NCI-H2171 (cell line): ENCODE measurements at regions not wholly inside any gene's neighbourhood (a gene's known extent, or its start where the extent isn't known, plus 50 kb on each side); places are given as distances from the start of the nearest gene placed in this dataset.
"Not testable (repeated sequence)": the region's sequence is repeated elsewhere in the genome, so short reads cannot be mapped to it uniquely, and the experiment has no call there.

ENCODE experiments used
- DNase-seq: peaks from one replicate; lab custom pipeline; 2025; lab: John Stamatoyannopoulos, UW

DNA sequence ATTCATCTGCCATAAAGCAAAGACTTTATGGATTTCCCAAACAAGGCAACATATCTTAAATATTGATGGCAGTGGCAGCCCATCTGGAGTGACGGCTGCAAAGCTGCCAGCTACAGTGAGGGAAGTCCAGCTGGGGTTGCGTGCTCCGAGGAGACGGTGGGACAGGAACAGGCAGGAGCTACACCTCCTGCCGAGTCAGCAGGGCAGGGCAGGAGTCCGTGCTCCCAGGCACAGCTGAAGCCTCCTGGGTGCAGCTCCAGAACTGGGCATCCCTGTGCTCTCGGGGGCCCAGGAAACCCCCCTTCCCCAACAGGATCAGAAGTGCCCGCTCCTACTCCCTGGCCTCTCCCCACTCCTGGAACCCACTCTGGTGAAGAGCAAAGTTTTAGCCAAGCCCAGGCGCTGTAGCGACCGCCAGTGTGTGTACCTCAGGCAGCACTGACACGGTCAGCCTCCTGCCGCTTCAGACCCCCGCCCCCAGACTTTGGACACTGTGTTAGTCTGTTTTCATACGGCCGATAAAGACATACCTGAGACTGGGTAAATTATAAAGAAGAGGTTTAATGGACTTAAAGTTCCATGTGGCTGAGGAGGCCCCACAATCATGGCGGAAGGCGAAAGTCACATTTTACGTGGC is 556.4 kb upstream of the CCDC54 start:
- DNase-seq, result no peak

DNA sequence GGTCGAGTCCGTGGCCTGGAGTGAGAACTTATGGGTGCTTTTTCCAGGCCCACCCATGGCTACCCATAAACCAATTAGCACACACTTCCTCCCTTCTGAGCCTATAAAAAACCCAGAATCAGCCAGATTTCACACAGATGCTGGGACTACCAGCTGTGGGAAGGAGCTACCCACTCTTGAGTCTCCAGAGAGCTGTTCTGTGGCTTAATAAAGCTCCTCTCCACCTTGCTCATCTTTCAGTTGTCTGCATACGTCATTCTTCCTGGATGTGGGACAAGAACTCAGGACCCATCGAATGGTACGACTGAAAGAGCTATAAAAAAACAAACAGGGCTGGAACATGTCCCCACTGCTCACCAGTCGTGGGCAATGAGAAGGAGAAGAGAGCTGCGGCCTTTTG is 555.4 kb upstream of the CCDC54 start:
- DNase-seq, result no peak

DNA sequence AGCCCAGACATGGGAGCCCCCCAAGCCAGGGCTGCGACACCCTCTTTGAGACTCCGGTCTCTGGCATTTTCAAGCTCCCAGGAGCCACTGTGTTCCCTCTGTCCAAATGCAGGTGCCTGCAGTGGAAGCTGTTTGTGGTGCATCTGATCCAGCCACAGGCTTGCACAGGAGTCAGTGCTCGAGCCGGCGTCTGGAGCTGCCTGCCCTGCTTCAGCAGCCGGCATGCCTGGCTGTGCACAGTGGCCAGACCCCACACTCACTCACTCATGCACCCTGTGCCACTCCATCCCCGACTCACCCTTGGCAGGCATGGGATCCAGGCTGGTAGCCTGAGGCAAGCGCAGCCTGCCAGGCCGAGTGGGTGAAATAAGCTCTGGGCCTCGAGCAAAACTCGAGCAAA is 555.0 kb upstream of the CCDC54 start:
- no peak for DNase-seq

DNA sequence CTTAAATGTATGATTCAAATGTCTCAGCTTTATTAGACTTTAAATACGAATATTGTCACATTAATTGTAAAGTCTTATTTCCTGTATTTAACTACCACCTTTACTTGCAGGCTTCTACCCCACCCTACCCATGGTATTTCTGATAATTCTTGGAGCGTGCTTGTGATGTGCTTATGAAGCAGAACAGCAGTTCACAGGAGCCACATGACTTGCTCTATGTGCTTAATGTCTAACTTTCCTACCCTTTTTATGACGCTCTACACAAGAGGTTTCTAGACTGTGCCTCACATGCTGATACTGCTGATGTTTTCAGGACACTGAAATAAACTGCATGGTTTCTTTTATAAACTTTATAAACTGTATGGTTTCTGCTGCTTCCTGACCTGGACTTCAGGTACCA is 553.5 kb upstream of the CCDC54 start:
- DNase-seq, result no peak

DNA sequence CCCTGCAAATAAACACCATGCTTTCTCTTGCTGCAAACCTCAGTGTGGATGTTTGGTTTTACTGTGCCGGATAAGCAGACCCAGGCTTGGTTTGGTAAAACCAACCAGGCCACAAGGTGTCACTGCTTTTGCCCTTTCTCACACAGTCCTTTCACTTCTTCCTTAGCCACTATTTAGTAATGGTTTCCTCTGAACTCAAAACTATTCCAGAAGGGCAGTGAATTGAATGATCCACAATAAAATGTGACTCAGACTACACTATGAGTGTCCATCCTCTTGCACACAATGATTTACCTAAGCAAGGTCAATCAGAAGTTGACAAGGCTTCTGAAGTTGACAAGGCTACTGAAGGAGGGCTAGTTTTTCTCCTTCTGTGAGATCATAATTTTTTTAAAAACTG is 552.4 kb upstream of the CCDC54 start:
- DNase-seq, result no peak

DNA sequence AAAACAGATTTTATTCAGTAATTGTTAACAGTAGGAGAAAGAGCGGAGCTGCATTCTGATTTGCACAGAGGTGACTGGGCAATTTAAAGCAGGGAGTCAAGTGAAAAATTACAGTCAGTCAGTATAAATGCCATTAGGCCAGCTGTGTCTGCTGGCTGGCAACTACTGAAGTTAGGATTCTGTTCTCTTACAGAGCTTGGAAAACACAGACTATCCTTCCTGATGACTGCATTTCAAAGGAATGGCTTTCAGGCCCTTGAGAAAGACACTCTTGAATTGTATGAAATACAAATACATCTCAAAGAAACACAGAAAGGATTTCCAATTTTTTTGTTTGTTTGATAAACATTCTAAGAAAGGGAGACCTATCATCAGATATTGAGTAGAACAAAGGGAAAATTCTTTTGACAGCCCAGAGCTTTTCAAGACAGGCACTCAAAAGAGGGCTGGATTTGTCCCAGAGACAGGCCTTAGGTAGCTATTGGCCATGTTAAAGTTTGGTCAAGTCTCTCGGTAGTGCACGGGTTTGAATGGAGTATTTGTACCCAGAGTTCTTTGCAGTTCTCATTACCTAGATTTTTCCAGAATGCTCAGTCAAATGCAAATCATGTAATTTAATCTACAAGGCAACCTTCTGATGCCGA is 551.2 kb upstream of the CCDC54 start:
- no peak for DNase-seq

DNA sequence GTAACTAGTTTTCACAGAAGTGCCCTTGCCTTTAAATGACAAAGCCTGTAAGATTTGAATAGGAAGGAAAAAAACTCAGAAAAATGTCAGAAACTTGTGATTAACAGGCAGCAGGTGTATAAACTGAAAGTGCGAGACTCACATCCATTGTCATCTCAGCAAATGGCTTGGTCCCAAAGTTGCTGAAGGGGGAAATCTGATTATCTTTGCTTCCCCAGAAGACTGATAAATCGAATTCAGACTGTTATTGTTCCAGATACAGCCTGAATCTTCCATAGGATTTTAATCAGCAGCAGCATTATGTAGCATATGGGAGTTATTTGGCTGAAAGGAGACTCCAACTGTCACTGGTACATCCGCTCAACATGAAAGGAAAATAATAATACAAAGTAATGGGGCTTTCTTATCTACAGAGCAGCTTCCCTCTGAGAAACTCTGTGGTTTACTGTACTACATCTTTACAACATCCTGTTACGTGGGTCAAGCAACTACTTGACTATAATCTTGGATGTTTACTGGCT is 550.4 kb upstream of the CCDC54 start:
- DNase-seq, result no peak

DNA sequence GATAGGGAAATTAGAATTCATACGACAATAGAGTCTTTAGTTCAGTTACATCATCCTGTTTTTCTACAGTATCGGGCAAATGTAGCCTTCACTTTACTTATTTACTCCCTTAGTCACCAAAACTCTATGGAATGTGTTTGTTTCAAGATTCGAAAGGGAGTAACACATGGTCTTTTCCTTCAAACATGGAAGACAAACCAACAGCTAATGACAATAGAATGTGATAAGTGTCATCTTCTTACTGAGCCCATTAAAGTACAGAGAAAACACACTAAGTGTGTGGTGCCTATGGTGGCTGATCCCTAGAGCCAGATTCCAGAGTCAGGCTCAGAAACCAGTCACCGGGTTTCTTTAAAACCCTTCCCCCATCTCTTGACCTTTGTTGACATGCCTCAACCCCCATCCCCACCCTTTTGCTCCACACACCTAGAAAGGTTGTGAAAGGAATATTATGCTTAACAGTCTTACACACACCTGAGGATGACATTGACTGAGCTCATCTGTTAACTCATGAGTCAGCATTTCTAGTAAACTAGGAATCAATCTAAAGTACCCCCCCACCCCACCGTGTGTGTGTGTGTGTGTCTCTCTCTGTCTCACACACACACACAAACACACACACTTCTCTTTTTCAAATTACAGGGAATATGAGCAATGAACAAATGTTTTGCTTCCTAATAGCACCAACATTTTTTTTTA is 549.6 kb upstream of the CCDC54 start:
- DNase-seq, result no peak

DNA sequence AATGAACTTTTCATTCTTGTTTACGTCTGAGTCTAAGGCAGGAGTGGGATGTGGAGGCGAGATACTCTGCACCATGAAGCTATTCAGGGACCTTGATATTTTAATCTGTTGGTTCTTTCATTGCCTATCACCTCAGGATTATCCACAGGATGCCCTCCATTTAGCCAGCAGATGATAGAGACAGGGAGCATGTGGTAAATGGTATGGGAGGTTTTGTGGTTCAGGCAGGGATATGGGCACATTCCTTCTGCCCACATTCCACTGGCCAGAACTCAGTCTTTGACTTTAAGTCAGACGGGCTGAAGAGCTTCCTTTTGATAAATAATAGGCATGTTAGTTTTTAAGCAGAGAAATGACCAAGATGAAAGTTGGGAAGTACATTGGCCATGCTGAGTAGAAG is 548.0 kb upstream of the CCDC54 start:
- DNase-seq, result no peak

DNA sequence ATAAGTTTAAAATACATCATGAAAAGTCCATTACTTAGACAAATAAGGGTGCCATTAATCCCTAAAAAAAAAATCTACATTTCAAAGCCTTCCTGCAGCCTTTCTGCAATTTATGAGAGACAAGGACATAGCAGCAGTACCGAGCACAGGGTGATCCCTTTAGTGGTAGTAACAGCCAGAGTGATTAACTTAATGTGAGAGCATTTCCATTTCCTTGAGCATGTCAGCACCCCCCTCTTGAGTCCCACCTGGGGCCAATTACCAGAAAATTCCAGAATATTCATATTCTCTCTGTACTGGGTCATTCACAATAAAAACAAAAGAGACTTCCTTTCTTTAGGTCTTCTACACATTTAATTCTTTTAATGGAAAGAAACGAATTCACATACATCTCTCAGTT is 546.9 kb upstream of the CCDC54 start:
- DNase-seq, result no peak

DNA sequence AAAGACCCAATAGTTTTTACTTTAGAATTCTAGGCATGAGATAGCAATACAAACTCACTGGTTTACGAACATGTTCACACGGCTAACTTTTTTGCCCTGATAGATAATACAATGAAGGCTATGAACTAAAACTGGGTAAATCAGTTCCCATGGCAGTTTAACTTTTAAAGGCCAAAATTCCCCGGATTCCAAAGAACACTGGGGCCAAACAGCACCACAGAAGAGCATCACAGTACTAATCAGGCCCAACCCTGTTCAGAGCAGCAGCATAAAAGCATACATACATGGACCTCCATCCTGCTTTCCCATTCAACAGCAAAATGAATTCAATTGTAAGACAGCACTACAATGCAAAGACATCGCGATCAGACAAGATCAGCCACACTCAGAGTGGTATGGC is 540.3 kb upstream of the CCDC54 start:
- no peak for DNase-seq

DNA sequence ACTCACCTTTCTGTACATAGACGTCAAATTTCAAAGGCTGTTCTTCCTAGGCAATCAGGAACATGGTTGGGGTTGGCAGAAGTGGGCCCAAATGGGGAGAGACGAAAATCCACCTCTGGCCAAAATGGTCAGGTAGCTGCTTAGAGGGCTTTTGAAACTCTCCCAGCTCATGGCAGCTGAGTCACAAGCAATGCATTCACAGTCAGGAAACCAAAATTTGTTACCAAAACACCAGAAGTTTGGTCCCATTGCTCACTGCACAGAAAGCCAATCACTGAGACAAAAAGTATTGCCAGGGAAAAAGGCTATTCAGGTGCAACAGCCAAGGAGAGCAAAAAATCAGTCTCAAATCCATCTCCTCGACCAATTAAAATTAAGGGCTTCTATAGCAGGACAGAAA is 539.6 kb upstream of the CCDC54 start:
- DNase-seq, result no peak

DNA sequence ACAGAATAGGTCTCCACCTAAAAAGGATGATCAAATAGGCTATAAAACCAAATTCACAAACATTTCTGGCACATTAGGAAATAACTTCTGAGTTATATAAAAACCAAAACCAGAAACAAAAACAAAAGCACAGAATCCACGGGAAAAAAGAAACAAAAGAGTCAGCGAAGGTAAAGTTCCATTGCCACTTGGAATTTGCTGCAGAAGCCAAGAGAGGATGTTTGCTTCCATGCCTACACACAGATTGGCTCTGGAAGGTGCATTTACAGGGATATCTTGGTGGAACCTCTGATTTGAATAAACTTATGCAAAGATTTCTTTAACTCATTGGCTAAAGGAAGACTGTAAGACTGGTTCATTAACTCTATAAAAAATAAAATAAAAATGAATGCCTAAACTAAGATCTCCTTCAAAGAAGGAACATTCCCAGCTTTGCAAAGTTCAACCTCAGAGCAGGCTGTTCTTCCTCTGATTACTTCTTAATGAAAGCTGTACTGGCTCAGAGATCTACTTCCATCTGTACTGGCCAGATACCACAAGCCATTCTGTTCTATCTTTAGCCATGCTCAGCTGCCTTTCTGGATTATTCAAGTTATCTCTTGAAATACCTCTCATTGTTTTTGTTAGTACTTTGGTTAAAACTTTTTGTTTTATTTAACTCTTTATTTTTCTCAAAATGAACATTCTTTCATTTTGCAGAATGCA is 537.5 kb upstream of the CCDC54 start:
- DNase-seq, result no peak

DNA sequence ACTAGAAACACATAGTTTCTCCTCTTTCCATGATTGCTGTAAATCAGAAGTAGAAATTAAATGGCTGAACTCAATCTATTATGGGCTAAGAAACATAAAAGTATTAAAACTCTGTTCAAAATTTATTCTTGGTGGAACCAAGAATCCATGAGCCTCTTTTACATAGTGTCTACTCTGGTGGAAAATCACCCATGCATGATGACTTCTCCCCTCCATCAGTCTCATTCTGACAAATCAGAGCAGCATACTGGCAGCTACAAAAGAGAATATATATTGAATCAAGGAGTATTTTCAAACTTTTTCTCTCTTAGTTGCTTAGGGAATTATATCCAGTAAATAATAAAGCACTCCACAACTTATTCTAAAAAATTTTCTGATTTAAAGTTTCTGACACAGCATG is 536.9 kb upstream of the CCDC54 start:
- no peak for DNase-seq

DNA sequence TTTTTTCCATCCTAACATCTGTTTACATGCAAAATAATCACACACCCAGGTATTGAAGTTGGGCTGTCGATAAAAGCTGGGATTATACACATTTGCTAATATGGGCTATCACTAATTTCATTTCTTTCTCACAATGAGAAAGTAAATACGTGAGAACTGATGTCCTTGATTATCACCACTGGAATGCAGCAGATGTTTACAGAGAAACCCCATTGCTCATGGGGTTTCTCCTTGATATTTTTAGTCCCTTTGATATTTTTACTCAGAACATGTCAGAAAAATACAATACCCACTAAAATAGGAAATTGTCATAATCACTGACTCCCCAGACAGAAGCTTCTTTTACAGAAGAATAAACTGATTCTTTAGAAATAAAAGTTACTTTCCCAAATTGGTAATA is 535.1 kb upstream of the CCDC54 start:
- DNase-seq, result no peak

DNA sequence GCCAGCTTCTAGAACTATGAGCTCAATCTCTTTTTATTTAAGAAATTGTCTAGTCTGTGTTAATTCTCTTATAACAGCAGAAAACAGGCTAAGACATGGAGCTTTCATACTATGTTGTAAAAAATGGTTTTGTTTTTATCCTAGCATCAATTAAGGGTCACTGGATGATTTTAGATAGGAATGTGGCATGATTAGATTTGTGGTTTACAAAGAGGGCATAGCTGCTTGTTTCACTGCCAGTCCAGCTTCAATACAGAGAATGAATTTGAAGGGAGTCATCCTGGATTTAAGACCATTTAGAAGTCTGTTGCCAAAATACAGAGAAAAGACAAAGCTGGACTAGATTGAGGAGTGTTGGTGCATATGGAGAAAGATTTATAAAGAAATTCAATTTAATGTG is 532.6 kb upstream of the CCDC54 start:
- no peak for DNase-seq

DNA sequence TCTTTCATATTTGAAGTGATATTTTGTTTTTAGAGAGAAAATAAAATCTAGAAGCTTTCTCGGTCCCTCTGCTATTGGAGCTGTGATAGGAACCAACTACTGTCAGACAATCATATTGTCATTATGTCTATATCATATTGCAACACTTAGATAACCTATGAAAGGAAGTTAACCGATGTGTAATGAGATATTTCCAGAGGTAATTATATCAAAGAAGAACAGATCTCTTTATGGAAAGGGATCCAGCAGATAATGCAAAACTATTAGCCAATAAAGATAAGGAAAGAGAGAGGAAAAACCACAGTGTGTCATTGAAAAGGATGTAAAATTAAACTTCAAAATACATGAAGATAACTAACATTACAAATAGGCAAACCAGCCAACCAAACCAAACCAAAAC is 529.1 kb upstream of the CCDC54 start:
- no peak for DNase-seq

DNA sequence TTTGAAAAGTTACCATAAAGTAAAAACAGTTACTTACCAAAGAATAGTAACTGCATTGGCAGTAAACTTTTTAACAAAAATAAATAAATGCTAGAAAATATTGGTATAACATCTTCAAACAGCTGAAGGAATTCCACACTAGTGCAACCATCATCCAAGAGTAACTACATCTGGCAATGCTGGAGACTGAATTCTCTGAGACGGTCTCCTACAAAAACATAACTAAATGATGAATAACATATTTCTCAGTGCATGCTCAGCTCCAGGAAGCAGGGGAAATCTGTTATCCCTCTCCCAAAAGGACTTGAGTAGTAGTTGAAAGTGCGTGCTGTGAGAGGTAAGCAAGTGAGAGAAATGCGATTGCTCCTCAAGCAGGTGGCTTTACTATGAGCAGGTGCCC is 526.8 kb upstream of the CCDC54 start:
- no peak for DNase-seq

DNA sequence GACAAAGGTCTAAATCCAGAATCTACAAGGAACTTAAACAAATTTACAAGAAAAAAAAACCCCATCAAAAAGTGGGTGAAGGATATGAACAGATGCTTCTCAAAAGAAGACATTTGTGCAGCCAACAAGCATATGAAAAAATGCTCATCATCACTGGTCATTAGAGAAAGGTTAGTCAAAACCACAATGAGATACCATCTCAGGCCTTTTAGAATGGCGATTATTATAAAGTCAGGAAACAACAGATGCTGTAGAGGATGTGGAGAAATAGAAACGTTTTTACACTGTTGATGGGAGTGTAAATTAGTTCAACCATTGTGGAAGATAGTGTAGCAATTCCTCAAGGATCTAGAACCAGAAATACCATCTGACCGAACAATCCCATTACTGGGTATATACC is 518.9 kb upstream of the CCDC54 start:
- not testable (repeated sequence) for DNase-seq

DNA sequence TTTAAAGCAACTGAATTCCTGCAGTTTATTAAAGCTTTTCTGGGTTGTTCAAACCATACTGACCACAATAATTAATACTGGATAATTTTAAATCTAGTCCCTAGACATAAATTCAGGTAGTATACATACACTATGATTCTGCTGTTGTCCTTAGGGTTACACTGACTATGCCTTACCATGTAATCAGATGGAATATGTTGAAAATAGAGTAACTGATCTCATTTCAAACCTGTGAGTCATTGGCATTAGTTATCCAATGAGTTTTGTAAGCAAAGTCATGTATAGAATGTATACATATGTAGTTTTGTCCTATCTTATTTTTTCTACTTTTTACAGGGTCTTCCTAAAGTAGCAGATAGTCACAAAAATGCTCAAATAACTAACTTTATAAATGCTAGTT is 517.1 kb upstream of the CCDC54 start:
- DNase-seq, result no peak

DNA sequence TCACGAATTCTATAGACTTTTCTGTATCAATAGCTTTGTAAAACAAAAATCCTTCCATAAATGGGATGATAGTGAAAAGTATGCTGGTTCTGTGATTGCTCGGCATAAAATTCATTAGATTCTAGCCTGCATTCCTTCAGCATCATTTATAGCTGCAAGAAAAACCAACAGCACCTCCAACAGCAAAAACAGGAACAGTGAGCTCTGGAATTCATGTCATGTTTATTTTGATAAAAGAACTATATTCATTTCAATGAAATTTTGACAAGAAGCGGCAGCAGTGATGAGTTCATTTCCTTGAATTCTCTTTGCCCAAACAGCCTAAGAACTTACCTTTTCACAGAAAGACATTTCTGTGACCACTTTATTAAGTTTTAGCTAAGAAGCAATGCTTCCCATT is 515.2 kb upstream of the CCDC54 start:
- DNase-seq, result no peak

DNA sequence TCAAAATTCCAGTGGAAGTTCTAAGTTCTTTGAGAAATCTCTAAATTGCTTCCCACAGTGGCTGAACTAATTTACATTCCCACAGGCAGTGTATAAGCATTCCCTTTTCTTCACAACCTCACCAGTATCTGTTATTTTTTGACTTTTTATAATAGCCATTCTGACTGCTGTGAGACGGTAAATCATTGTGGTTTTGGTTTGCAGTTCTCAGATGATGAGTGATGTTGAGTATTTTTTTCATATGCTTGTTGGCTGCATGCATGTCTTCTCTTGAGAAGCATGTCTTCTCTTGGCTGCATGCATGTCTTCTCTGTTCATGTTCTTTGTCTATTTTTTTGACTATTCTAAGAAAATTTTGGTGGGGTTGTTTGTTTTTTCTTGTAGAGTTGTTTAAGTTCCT is 499.6 kb upstream of the CCDC54 start:
- no peak for DNase-seq

DNA sequence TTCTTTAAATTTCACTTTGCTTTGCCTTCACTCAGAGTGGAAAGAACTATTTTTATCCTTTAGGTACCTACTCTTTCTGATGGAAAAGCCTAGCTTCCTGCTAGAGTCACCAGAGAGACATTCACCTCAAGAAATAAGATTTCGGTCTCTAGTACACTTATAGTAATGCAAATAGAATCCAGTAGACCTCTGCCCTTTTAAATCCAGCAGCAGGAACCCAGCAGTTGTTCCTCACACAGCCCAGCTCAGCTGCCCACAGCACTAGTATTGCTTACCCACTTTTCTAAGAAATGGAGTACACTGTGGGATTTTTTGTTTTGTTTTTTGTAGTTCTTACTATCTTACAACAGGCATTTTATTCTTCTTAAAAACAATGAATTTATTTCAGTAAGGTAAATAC is 497.0 kb upstream of the CCDC54 start:
- no peak for DNase-seq
